ENCODE measurements at regions not wholly inside any gene's neighbourhood (a gene's known extent, or its start where the extent isn't known, plus 50 kb on each side); places are given as distances from the start of the nearest gene placed in this dataset.
A peak's percentile ranks its signal among the peaks of the same experiment; 100 is the strongest.
"Not testable (repeated sequence)": the region's sequence is repeated elsewhere in the genome, so short reads cannot be mapped to it uniquely, and the experiment has no call there.

GRCh38 chr12:116360579-116361413 lies 83.3 kb upstream of the MED13L start:
- peak; percentile 41 for DNase-seq (ENCODE audit: low read depth)

DNA sequence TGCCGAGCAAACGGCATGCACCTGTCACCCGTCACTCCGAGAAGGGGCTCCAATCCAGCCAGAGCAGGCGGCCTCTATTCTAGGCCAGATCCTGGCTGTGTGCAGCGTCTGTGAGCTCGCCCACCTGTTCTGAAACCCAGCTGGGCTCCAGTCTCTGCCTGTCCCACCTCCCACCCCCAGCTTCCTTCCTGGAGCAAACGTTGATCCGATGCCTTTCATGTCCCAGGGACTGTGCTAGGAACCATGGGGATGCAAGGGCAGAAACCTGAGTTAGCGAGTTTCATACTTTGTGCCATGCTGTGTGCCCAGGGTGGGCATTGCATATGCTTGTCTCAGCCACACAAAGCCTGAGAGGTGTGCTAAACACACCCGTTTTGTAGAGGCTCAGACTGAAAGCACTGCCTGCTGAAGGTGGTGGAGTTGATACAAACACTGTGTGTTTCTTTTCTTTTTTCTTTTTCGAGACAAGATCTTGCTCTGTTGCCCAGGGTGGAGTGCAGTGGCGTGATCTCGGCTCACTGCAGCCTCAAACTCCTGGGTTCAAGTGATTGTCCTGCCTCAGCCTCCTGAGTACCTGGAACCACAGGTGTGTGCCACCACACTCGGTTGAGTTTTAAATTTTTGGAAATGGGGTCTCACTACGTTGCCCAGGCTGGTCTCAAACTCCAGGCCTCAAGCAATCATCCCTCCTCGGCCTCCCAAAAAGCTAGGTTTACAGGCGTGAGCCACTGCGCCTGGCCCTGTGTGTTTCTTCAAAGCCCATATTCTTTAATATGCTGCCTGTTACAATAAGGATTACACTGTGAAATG lies 84.1 kb upstream of the MED13L start:
- peak; percentile 97 for DNase-seq (ENCODE audit: low read depth)

GRCh38 chr12:116365114-116365513 lies 87.6 kb upstream of the MED13L start:
- no peak for DNase-seq (ENCODE audit: low read depth)

GRCh38 chr12:116365606-116366455 lies 88.3 kb upstream of the MED13L start:
- no peak for DNase-seq (ENCODE audit: low read depth)

- no peak for DNase-seq (ENCODE audit: low read depth)
Observed at GRCh38 chr12:116366456-116366776, 88.9 kb upstream of the MED13L start.

DNA sequence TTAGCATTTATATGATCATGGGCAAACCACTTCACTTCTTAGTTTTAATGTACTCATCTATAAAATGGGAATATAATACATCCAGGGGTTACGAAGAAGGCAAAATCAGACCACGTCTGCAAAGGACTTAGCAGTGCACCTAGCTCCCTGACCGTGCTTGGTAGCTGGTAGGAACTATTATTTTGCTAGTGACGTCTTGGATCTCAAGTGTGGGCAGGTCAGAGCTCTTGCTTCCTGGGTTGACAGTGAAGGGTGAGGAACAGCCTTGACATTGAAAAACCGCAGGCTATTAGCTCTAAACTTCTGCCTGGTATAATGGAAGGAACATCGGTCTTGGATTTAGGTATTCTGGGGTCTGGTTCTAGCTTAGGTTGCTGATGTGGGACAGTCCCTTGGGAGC lies 89.3 kb upstream of the MED13L start:
- DNase-seq (ENCODE audit: low read depth) = no peak

- no peak for DNase-seq (ENCODE audit: low read depth)
Observed at GRCh38 chr12:116368196-116369194, 91.0 kb upstream of the MED13L start.

GRCh38 chr12:116370004-116370404 lies 92.5 kb upstream of the MED13L start:
- peak; percentile 64 for DNase-seq (ENCODE audit: low read depth)

DNA sequence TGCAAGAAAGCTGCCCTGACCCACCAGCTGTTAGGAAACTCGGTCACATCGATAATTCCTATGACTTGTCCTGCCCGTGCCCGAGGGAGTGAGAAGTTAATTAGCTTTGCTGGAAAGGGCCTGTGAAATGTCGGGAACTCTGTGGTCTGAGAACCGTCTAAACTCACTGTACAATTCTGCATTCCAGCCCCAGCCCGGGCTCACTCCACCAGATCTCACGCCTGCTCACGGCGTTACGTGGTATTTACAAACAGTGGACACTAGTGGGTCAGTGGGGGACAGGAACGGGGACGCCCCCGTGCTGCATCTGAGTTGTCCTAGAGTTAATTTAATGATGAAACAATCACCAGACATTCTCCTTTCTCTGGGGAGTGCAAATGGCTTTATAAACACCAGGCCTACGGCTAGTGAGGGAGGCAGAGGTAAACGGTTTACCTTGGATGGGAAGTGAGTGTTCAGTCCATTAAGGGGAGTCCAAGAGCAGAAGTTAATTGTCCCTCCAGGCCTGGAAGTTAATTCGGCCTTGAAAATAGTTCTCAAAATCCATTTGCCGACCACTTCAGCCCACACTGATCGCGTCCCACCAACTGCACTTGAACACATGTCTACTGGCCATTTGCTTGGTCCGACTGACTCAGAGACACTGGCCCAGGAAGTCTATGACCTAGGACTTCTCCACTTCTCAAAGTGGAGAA lies 93.5 kb upstream of the MED13L start:
- DNase-seq (ENCODE audit: low read depth) = no peak

GRCh38 chr12:116372815-116373214 lies 95.3 kb upstream of the MED13L start:
- no peak for DNase-seq (ENCODE audit: low read depth)

- DNase-seq (ENCODE audit: low read depth) = no peak
Observed at GRCh38 chr12:116373572-116374206, 96.2 kb upstream of the MED13L start.

DNA sequence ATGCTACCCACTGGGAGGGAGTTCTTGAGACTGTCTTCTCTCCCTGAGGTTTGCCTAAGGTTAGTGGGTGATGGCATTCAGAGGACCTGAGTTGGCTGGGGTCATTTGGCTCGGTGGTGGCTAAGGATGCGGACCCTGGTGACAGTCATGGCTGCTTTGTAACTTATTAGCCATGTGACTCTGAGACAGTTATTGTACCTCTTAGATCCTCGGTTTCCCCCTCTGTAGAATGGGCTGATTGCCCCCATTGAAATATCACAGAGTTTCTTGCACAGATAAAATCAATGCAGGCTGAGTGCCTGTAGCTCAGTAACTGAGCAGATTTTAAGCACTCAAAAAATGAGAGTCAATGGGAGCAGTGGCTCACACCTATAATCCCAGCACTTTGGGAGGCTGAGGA lies 96.7 kb upstream of the MED13L start:
- DNase-seq (ENCODE audit: low read depth) = no peak

- no peak for DNase-seq (ENCODE audit: low read depth)
Observed at GRCh38 chr12:116375278-116375842, 97.9 kb upstream of the MED13L start.

- DNase-seq (ENCODE audit: low read depth) = no peak
Observed at GRCh38 chr12:116376354-116377193, 99.1 kb upstream of the MED13L start.

GRCh38 chr12:116377194-116377571 lies 99.7 kb upstream of the MED13L start:
- not testable (repeated sequence) for DNase-seq (ENCODE audit: low read depth)

GRCh38 chr12:116378002-116378401 lies 100.5 kb upstream of the MED13L start:
- DNase-seq (ENCODE audit: low read depth) = no peak

GRCh38 chr12:116380108-116380507 lies 102.6 kb upstream of the MED13L start:
- peak; percentile 45 for DNase-seq (ENCODE audit: low read depth)

- DNase-seq (ENCODE audit: low read depth) = not testable (repeated sequence)
Observed at GRCh38 chr12:116380740-116381139, 103.2 kb upstream of the MED13L start.

Data from myocyte (in vitro differentiated cells).